Endodermal cell (in vitro differentiated cells): ENCODE measurements at regions not wholly inside any gene's neighbourhood (a gene's known extent, or its start where the extent isn't known, plus 50 kb on each side); places are given as distances from the start of the nearest gene placed in this dataset.

Experiments
- DNase-seq: peaks from one replicate; pipeline ENCODE4 v3.0.0-alpha.2; 2017
- H3K27ac ChIP-seq: 2 replicates; pipeline ENCODE4 v1.5.1; 2013; ENCODE audit warnings: mild to moderate bottlenecking, low read depth, low read length, moderate library complexity
- H3K27me3 ChIP-seq: 2 replicates; pipeline ENCODE4 v1.6.1; 2013; ENCODE audit warnings: mild to moderate bottlenecking, low read length, moderate library complexity; ENCODE audit not compliant: insufficient read depth, control insufficient read depth, poor library complexity, severe bottlenecking
- H3K36me3 ChIP-seq: 2 replicates; pipeline ENCODE4 v1.7.0; 2013; ENCODE audit warnings: mild to moderate bottlenecking, low read length, moderate library complexity; ENCODE audit not compliant: control insufficient read depth, insufficient read depth
- H3K4me1 ChIP-seq: one replicate; pipeline ENCODE4 v1.7.0; 2013; ENCODE audit warnings: low read length; ENCODE audit not compliant: control insufficient read depth, insufficient read depth
- H3K4me3 ChIP-seq: 2 replicates; pipeline ENCODE4 v1.5.1; 2013; ENCODE audit warnings: mild to moderate bottlenecking, low read length, moderate library complexity
- H3K9ac ChIP-seq: 2 replicates; pipeline ENCODE4 v1.6.1; 2013; ENCODE audit warnings: mild to moderate bottlenecking, low read length, moderate library complexity; ENCODE audit not compliant: poor library complexity, severe bottlenecking; ENCODE audit errors: extremely low read depth
- H3K9me3 ChIP-seq: 2 replicates; pipeline ENCODE4 v1.6.1; 2013; ENCODE audit warnings: mild to moderate bottlenecking, low read length, moderate library complexity; ENCODE audit not compliant: control insufficient read depth
- H3K27ac Mint-ChIP-seq: 2 replicates; pipeline ENCODE4 v1.8.0; 2020; ENCODE audit warnings: mixed read lengths
- H3K27me3 Mint-ChIP-seq: 2 replicates; pipeline ENCODE4 v1.8.0; 2021; ENCODE audit warnings: mild to moderate bottlenecking, mixed read lengths; ENCODE audit not compliant: insufficient read depth
- H3K36me3 Mint-ChIP-seq: 2 replicates; pipeline ENCODE4 v1.8.0; 2020; ENCODE audit warnings: low read depth, mixed read lengths
- H3K4me1 Mint-ChIP-seq: 2 replicates; pipeline ENCODE4 v1.8.0; 2020; ENCODE audit warnings: mixed read lengths
- H3K4me3 Mint-ChIP-seq: 2 replicates; pipeline ENCODE4 v1.8.0; 2020; ENCODE audit warnings: mild to moderate bottlenecking, moderate library complexity, mixed read lengths
- H3K9me3 Mint-ChIP-seq: 2 replicates; pipeline ENCODE4 v1.8.0; 2020; ENCODE audit warnings: mild to moderate bottlenecking, mixed read lengths
- WGBS, 2 experiments: methylation state at CpG; one replicate each; pipeline versions ENCODE4 v1.1.5 to v1.1.7; 2013; ENCODE audit warnings: missing lambda C conversion rate in 2 of 2, mixed read lengths in 1 of 2; ENCODE audit not compliant: insufficient coverage in 1 of 2, insufficient read length in 1 of 2; 5-methylcytosine and 5-hydroxymethylcytosine counted together
- TF ChIP-seq, protein P1 (sequence below): fragments of 200-600 bp; sonication (generic); conservative IDR thresholded peaks from 2 replicates; pipeline ENCODE4 v1.5.0; 2021; ENCODE audit warnings: antibody characterized with exemption, mild to moderate bottlenecking

DNA sequence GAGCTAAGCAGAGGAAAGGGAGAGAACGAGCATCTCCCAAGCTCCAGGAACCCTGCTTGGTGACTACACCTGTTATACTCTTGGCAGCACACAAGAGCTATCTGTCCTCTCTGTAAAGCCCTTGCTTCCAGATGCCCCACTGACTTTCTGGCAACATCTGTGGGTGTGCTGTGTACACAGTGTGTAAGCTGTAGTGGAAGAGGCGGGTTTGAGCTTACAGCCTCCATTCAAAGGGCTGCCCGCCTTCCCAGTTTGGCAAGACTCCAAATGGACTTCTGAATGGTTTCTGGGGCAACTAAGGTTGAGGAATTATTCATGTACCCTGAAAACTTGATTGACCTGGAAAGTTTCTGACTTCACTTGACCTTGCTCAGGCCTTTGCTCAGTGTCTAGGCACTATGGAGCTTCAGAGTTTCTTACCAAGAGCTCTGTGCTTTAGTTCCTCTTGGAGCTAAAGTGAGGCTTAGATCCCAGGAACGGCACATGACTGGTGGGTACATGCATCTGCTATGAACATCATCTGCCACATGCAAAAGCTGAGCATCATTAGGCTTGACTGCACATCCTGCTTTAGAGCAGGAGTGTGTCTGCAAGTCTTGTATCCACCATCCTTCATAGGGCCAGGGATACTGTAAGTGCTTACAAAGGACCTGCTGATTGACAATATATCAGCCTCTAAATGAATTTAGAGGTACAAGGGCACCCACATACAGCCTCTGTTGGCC, 290.9 kb upstream of the SIX2 start:
- Mint-ChIP-seq H3K4me3 (no peak overlapping the region), H3K36me3 (no peaks in the 10 kb centered on the region), H3K9me3 (no peaks in the 10 kb centered on the region), H3K27ac (no peak overlapping the region), H3K27me3 (peaks cover 45% of the 10 kb centered on the region), H3K4me1 (peaks cover 1% of the 10 kb centered on the region)
- H3K9me3 ChIP-seq: no peaks in the 10 kb centered on the region
- H3K36me3 ChIP-seq: no peaks in the 10 kb centered on the region
- WGBS, 2 experiments: 84 to 89% methylated on average over 3 to 4 of the region's 4 CpGs
- H3K27me3 ChIP-seq: peaks cover 10% of the 10 kb centered on the region
- TF ChIP-seq, protein P1, sequence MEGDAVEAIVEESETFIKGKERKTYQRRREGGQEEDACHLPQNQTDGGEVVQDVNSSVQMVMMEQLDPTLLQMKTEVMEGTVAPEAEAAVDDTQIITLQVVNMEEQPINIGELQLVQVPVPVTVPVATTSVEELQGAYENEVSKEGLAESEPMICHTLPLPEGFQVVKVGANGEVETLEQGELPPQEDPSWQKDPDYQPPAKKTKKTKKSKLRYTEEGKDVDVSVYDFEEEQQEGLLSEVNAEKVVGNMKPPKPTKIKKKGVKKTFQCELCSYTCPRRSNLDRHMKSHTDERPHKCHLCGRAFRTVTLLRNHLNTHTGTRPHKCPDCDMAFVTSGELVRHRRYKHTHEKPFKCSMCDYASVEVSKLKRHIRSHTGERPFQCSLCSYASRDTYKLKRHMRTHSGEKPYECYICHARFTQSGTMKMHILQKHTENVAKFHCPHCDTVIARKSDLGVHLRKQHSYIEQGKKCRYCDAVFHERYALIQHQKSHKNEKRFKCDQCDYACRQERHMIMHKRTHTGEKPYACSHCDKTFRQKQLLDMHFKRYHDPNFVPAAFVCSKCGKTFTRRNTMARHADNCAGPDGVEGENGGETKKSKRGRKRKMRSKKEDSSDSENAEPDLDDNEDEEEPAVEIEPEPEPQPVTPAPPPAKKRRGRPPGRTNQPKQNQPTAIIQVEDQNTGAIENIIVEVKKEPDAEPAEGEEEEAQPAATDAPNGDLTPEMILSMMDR: no peak
- DNase-seq: no peak
- H3K4me3 ChIP-seq: no peak overlapping the region
- H3K4me1 ChIP-seq: peaks cover 3% of the 10 kb centered on the region
- H3K27ac ChIP-seq: no peak overlapping the region
- H3K9ac ChIP-seq: no peak overlapping the region

DNA sequence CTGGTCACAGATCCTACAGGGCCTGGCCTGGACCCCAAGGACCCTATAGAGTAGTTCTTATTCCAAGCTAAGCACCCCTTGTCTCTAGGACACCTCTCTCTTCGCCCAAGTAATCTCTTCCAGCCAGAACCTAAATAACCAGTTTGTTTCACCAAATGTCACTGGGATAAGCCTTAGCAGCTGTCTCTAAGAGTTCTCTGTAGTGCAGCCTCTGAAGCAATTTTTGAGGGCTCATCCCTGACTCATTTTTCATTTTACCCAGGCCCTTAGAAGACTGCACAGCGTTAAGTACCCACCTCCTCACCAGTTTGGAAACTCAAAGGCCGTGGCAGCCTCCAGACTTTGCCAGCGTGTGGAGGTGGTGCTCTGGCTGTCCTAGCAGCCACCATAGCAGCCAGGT, 290.1 kb upstream of the SIX2 start:
- Mint-ChIP-seq H3K27ac (no peak overlapping the region), H3K36me3 (no peaks in the 10 kb centered on the region), H3K27me3 (peaks cover 45% of the 10 kb centered on the region), H3K9me3 (no peaks in the 10 kb centered on the region), H3K4me3 (no peak overlapping the region), H3K4me1 (peaks cover 1% of the 10 kb centered on the region)
- WGBS, 2 experiments: 87 to 96% methylated on average over 3 to 4 of the region's 4 CpGs
- H3K36me3 ChIP-seq: no peaks in the 10 kb centered on the region
- peaks cover 10% of the 10 kb centered on the region for H3K27me3 ChIP-seq
- no peak for DNase-seq
- no peak overlapping the region for H3K4me3 ChIP-seq
- H3K9me3 ChIP-seq: no peaks in the 10 kb centered on the region
- peaks cover 3% of the 10 kb centered on the region for H3K4me1 ChIP-seq
- TF ChIP-seq, protein P1: no peak
- no peak overlapping the region for H3K27ac ChIP-seq
- no peak overlapping the region for H3K9ac ChIP-seq

DNA sequence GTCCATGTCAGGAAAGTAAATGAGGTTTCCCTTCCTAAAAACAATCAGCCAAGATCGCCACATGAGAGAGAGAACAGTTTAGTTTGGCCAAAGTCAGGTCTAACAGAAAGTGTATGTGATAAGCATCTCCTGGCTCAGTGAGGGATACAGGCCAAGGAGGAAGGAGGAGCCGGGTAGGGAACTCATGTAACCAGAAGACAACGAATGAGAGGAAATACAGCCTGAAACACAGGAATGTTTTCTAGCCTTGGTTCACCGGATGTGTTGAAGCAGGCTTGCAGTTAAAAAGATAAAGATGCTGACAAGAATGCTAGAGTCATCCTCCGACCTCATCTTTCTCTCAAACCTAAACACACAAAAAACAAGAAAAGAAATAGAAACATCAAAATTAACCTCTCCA, 283.9 kb upstream of the SIX2 start:
- Mint-ChIP-seq H3K36me3 (peaks cover 2% of the 10 kb centered on the region), H3K27me3 (peaks cover 24% of the 10 kb centered on the region), H3K4me3 (no peak overlapping the region), H3K4me1 (peaks cover 1% of the 10 kb centered on the region), H3K9me3 (peaks cover 21% of the 10 kb centered on the region), H3K27ac (no peak overlapping the region)
- TF ChIP-seq, protein P1: no peak
- no peaks in the 10 kb centered on the region for H3K4me1 ChIP-seq
- H3K9me3 ChIP-seq: no peaks in the 10 kb centered on the region
- WGBS, 2 experiments: 89 to 90% methylated on average over 3 to 5 of the region's 5 CpGs
- no peak overlapping the region for H3K4me3 ChIP-seq
- no peak for DNase-seq
- no peak overlapping the region for H3K27ac ChIP-seq
- no peak overlapping the region for H3K9ac ChIP-seq
- H3K27me3 ChIP-seq: peaks cover 9% of the 10 kb centered on the region
- H3K36me3 ChIP-seq: no peaks in the 10 kb centered on the region
